ENCODE measurements at regions not wholly inside any gene's neighbourhood (a gene's known extent, or its start where the extent isn't known, plus 50 kb on each side); places are given as distances from the start of the nearest gene placed in this dataset.

DNA sequence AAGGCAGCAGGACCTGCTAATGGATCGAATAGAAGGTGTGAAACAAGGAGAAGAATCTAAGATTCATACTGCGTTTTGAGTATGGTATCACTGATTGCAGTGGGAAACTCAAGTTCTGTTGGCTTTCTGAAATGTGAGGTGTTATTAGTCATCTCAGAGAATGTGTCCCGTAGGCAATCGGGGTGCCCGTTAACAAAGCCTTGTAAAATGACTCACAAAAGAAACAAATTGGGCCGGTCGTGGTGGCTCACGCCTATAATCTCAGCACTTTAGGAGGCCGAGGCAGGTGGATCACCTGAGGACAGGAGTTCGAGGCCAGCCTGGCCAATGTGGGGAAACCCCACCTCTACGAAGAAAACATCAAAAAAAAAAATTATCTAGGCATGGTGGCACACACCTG is 118.2 kb upstream of the C7orf33 start:
- H3K36me3 ChIP-seq (ENCODE audit: control insufficient read depth in 4 of 4, insufficient read depth in 4 of 4, low read length in 3 of 4): no peaks in the 10 kb centered on the region
- WGBS (ENCODE audit: insufficient coverage): 98% methylated on average over 5 of the region's 11 CpGs
- H3K27ac ChIP-seq (ENCODE audit: insufficient read depth in 1 of 2, low read depth in 1 of 2, low read length in 2 of 2, poor library complexity in 1 of 2, severe bottlenecking in 2 of 2): no peak overlapping the region
- peaks cover 0 to 3% (median 0%) of the 10 kb centered on the region in 5 experiments for H3K27me3 ChIP-seq (replicated peaks in 2 of 5; ENCODE audit: control insufficient read depth in 4 of 5, insufficient read depth in 5 of 5, low read length in 4 of 5)
- CTCF ChIA-PET: interaction anchor here (0.7 kb wide), 1 partner anchor 55 kb away, joined by 3 read pairs; no protein-coding TSS in a partner anchor
- no peaks in the 10 kb centered on the region for H3K9me3 ChIP-seq (ENCODE audit: control extremely low read depth in 1 of 5, control insufficient read depth in 4 of 5, insufficient read depth in 2 of 5, low read depth in 1 of 5, low read length in 4 of 5)
- no peak overlapping the region for H3K4me3 ChIP-seq (ENCODE audit: control insufficient read depth in 1 of 7, extremely low read depth in 1 of 7, insufficient read depth in 4 of 7, low read depth in 2 of 7, low read length in 6 of 7)
- no peaks in the 10 kb centered on the region for H3K4me1 ChIP-seq (ENCODE audit: control extremely low read depth in 1 of 4, control insufficient read depth in 4 of 4, insufficient read depth in 4 of 4, low read length in 3 of 4)
- POLR2A ChIA-PET: no interaction called here
- no peak for DNase-seq

DNA sequence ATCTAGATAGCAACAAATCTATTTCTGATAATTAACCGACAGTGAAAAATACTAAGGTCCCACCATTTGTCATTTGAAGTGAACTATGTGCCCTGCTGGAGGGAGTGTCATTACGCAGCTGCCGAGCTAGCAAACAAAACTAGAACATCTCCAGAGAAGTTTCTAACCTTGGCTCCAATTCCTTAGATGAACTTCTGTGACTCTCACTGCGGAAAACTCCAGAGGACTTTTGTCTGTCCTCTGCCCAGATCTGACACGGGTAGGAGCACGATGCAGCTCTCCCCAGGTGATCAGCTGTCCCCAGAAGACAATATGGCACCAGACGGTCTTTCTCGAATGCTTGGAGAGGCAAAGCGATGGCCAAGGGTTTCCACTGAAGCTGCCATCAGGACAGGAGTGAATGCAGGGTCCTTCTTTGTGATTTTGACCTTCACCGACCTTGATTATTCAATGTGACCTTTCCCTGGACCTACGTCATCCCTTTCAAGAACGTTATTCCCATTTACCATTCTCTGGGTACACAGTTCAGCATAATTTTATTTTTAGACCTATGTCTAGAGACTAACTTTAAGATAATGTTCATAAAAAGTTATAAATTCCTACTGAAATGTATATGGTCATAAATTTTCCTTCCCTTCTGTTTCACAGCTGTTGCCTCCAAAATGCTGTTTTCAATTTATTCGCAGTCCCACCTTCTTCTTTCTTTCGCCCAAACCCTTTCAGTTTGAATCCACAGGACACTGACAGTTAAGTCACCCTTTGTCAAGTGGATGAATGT is 116.7 kb upstream of the C7orf33 start:
- ChIA-PET POLR2A (no interaction called here), CTCF (no interaction called here)
- WGBS (ENCODE audit: insufficient coverage): 94% methylated on average over 11 of the region's 14 CpGs
- Histone ChIP-seq H3K4me1 (ENCODE audit: control extremely low read depth in 1 of 4, control insufficient read depth in 4 of 4, insufficient read depth in 4 of 4, low read length in 3 of 4) (no peaks in the 10 kb centered on the region), H3K9me3 (ENCODE audit: control extremely low read depth in 1 of 5, control insufficient read depth in 4 of 5, insufficient read depth in 2 of 5, low read depth in 1 of 5, low read length in 4 of 5) (no peaks in the 10 kb centered on the region), H3K27me3 (replicated peaks in 2 of 5; ENCODE audit: control insufficient read depth in 4 of 5, insufficient read depth in 5 of 5, low read length in 4 of 5) (peaks cover 0 to 3% (median 0%) of the 10 kb centered on the region in 5 experiments), H3K27ac (ENCODE audit: insufficient read depth in 1 of 2, low read depth in 1 of 2, low read length in 2 of 2, poor library complexity in 1 of 2, severe bottlenecking in 2 of 2) (no peak overlapping the region), H3K36me3 (ENCODE audit: control insufficient read depth in 4 of 4, insufficient read depth in 4 of 4, low read length in 3 of 4) (no peaks in the 10 kb centered on the region), H3K4me3 (ENCODE audit: control insufficient read depth in 1 of 7, extremely low read depth in 1 of 7, insufficient read depth in 4 of 7, low read depth in 2 of 7, low read length in 6 of 7) (no peak overlapping the region)
- no peak for DNase-seq

DNA sequence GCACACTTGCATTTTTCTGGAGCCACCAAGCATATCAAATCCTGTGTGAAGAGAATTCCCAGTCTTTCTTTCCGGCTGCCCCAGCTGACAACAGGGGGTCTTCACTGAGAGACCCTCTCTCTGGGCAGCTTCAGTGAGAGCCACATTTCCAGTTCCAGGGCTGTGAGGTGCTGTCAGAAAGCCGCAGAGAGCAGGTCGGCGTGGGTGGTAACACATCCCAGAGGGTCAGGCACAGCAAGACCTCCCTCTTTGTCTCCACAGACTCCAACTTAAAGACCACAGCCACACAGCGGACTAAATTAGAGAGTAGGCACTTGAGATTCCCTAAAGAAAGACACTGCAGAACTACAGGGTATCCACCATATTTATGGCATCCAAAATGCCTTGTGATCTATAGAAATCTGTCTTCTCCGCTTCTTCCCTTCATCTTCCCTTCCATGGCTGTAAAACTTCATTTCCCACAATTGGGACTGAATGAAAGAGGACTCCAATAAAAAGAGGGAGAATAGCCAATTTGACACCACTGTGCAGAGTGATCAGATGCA is 116.0 kb upstream of the C7orf33 start:
- POLR2A ChIA-PET: no interaction called here
- Histone ChIP-seq H3K36me3 (ENCODE audit: control insufficient read depth in 4 of 4, insufficient read depth in 4 of 4, low read length in 3 of 4) (no peaks in the 10 kb centered on the region), H3K9me3 (ENCODE audit: control extremely low read depth in 1 of 5, control insufficient read depth in 4 of 5, insufficient read depth in 2 of 5, low read depth in 1 of 5, low read length in 4 of 5) (no peaks in the 10 kb centered on the region), H3K4me3 (ENCODE audit: control insufficient read depth in 1 of 7, extremely low read depth in 1 of 7, insufficient read depth in 4 of 7, low read depth in 2 of 7, low read length in 6 of 7) (no peak overlapping the region), H3K27me3 (replicated peaks in 2 of 5; ENCODE audit: control insufficient read depth in 4 of 5, insufficient read depth in 5 of 5, low read length in 4 of 5) (peaks cover 0 to 3% (median 0%) of the 10 kb centered on the region in 5 experiments), H3K27ac (ENCODE audit: insufficient read depth in 1 of 2, low read depth in 1 of 2, low read length in 2 of 2, poor library complexity in 1 of 2, severe bottlenecking in 2 of 2) (no peak overlapping the region), H3K4me1 (ENCODE audit: control extremely low read depth in 1 of 4, control insufficient read depth in 4 of 4, insufficient read depth in 4 of 4, low read length in 3 of 4) (no peaks in the 10 kb centered on the region)
- CTCF ChIA-PET: no interaction called here
- DNase-seq: no peak
- 95% methylated on average over 2 of the region's 6 CpGs for whole genome bisulfite sequencing (ENCODE audit: insufficient coverage)

DNA sequence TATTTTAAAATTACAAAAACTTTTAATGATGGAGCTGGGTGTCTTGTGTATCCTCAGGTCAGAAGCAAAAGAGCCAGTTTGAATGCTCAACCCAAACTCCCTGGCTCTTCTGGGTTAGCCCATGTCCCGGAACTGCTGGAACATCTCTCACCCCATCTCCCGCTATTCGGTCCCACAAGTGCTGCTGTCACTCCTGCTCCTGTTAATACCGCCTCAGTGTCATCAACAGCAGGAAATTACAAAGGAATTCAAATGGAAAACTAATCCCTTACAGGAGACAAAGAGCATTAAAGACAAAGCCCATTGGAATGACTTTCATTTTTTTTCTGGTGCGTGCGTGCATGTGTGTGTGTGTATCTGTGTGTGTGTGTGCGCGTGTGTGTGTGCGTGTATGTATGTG is 112.0 kb upstream of the C7orf33 start:
- Histone ChIP-seq H3K4me3 (ENCODE audit: control insufficient read depth in 1 of 7, extremely low read depth in 1 of 7, insufficient read depth in 4 of 7, low read depth in 2 of 7, low read length in 6 of 7) (no peak overlapping the region), H3K36me3 (ENCODE audit: control insufficient read depth in 4 of 4, insufficient read depth in 4 of 4, low read length in 3 of 4) (no peaks in the 10 kb centered on the region), H3K9me3 (ENCODE audit: control extremely low read depth in 1 of 5, control insufficient read depth in 4 of 5, insufficient read depth in 2 of 5, low read depth in 1 of 5, low read length in 4 of 5) (no peaks in the 10 kb centered on the region), H3K4me1 (ENCODE audit: control extremely low read depth in 1 of 4, control insufficient read depth in 4 of 4, insufficient read depth in 4 of 4, low read length in 3 of 4) (no peaks in the 10 kb centered on the region), H3K27ac (ENCODE audit: insufficient read depth in 1 of 2, low read depth in 1 of 2, low read length in 2 of 2, poor library complexity in 1 of 2, severe bottlenecking in 2 of 2) (no peak overlapping the region), H3K27me3 (replicated peaks in 2 of 5; ENCODE audit: control insufficient read depth in 4 of 5, insufficient read depth in 5 of 5, low read length in 4 of 5) (peaks cover 0 to under 1% (median 0%) of the 10 kb centered on the region in 5 experiments)
- ChIA-PET CTCF (no interaction called here), POLR2A (interaction anchor here (0.6 kb wide), 1 partner anchor 186 kb away, joined by 5 read pairs; no protein-coding TSS in a partner anchor)
- 88% methylated on average over 9 of the region's 9 CpGs for whole genome bisulfite sequencing (ENCODE audit: insufficient coverage)
- no peak for DNase-seq

DNA sequence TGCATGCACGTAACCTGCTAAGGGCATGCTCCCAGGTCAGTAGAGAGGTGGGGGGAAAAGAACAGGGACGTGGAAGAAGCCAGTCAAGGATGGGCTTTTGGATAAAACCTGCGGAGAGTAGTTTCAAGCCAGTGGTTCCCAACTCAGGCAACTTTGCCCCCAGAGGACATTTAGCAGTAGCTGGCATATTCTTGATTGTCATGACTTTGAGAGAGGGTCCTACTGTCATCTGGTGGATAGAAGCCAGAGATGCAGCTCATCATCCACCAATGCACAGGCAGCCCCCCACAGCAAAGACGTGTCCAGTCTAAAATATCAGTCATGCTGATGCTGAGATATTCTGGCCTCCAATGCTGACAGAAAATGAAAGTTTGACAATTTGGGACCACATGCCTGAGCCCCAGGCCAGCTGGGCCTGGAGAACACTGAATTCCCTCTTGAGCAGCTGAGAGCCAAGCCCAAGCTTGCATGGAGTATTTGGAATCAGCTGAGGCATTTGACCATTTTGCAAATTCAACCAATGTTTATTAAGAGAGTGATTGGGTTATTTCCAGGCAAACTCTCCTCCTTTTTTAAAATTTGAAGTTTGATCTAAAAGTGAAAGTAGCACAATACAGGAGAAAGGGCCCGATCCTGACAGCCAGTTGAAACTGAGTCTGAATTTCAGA is 110.0 kb upstream of the C7orf33 start:
- WGBS (ENCODE audit: insufficient coverage): 93% methylated on average over 3 of the region's 5 CpGs
- no peaks in the 10 kb centered on the region for H3K9me3 ChIP-seq (ENCODE audit: control extremely low read depth in 1 of 5, control insufficient read depth in 4 of 5, insufficient read depth in 2 of 5, low read depth in 1 of 5, low read length in 4 of 5)
- peak overlapping the region in 1 of 7 experiments; percentile 11 for H3K4me3 ChIP-seq (ENCODE audit: control insufficient read depth in 1 of 7, extremely low read depth in 1 of 7, insufficient read depth in 4 of 7, low read depth in 2 of 7, low read length in 6 of 7)
- H3K27ac ChIP-seq (ENCODE audit: insufficient read depth in 1 of 2, low read depth in 1 of 2, low read length in 2 of 2, poor library complexity in 1 of 2, severe bottlenecking in 2 of 2): no peak overlapping the region
- peaks cover 0 to 2% (median 0%) of the 10 kb centered on the region in 5 experiments for H3K27me3 ChIP-seq (replicated peaks in 2 of 5; ENCODE audit: control insufficient read depth in 4 of 5, insufficient read depth in 5 of 5, low read length in 4 of 5)
- H3K36me3 ChIP-seq (ENCODE audit: control insufficient read depth in 4 of 4, insufficient read depth in 4 of 4, low read length in 3 of 4): no peaks in the 10 kb centered on the region
- POLR2A ChIA-PET: no interaction called here
- H3K4me1 ChIP-seq (ENCODE audit: control extremely low read depth in 1 of 4, control insufficient read depth in 4 of 4, insufficient read depth in 4 of 4, low read length in 3 of 4): no peaks in the 10 kb centered on the region
- CTCF ChIA-PET: interaction anchor here (0.6 to 1.6 kb wide), 5 partner anchors 14 to 324 kb away, joined by 3 to 12 read pairs (median 3); no protein-coding TSS in a partner anchor
- DNase-seq: peak; percentile 14 to 40 (median 33)

DNA sequence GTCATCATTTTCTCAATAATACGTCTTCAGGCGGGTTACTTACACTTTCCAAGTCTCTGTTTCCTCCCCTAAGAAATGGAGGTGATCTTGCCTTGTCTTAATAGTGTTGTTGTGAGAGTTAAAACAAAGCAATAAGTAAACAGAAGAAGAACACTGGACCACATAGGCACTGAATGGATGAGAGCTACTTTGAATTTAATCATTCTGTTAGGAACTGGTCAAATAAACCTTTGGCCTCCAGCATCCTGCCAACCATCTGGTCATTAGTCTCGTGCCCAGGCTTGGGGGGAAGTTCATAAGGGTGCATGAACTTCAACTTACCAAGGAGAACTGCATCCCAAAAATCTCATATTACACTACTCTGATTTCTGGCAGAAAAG is 109.4 kb upstream of the C7orf33 start:
- no peak overlapping the region for H3K27ac ChIP-seq (ENCODE audit: insufficient read depth in 1 of 2, low read depth in 1 of 2, low read length in 2 of 2, poor library complexity in 1 of 2, severe bottlenecking in 2 of 2)
- H3K4me1 ChIP-seq (ENCODE audit: control extremely low read depth in 1 of 4, control insufficient read depth in 4 of 4, insufficient read depth in 4 of 4, low read length in 3 of 4): no peaks in the 10 kb centered on the region
- ChIA-PET CTCF (interaction anchor here (0.7 to 1.6 kb wide), 4 partner anchors 216 to 220 kb away, joined by 3 to 12 read pairs (median 4); no protein-coding TSS in a partner anchor), POLR2A (no interaction called here)
- WGBS (ENCODE audit: insufficient coverage): 83% methylated on average over 1 of the region's 3 CpGs
- H3K9me3 ChIP-seq (ENCODE audit: control extremely low read depth in 1 of 5, control insufficient read depth in 4 of 5, insufficient read depth in 2 of 5, low read depth in 1 of 5, low read length in 4 of 5): no peaks in the 10 kb centered on the region
- H3K4me3 ChIP-seq (ENCODE audit: control insufficient read depth in 1 of 7, extremely low read depth in 1 of 7, insufficient read depth in 4 of 7, low read depth in 2 of 7, low read length in 6 of 7): peak overlapping the region in 1 of 7 experiments; percentile 11
- H3K27me3 ChIP-seq (replicated peaks in 2 of 5; ENCODE audit: control insufficient read depth in 4 of 5, insufficient read depth in 5 of 5, low read length in 4 of 5): peaks cover 0 to 2% (median 0%) of the 10 kb centered on the region in 5 experiments
- H3K36me3 ChIP-seq (ENCODE audit: control insufficient read depth in 4 of 4, insufficient read depth in 4 of 4, low read length in 3 of 4): no peaks in the 10 kb centered on the region
- no peak for DNase-seq
